GM19397 (cell line): ENCODE measurements at regions not wholly inside any gene's neighbourhood (a gene's known extent, or its start where the extent isn't known, plus 50 kb on each side); places are given as distances from the start of the nearest gene placed in this dataset.
"Not testable (repeated sequence)": the region's sequence is repeated elsewhere in the genome, so short reads cannot be mapped to it uniquely, and the experiment has no call there.

ENCODE experiments used
- ATAC-seq: cut with Tn5 transposase; IDR thresholded peaks from one replicate; pipeline ENCODE4 v1.9.1; 2021; ENCODE audit warnings: mild to moderate bottlenecking, moderate library complexity; ENCODE audit not compliant: unreplicated experiment

- no peak for ATAC-seq
Observed at GRCh38 chr14:84493779-84494178, 1036.2 kb upstream of the FLRT2 start.

DNA sequence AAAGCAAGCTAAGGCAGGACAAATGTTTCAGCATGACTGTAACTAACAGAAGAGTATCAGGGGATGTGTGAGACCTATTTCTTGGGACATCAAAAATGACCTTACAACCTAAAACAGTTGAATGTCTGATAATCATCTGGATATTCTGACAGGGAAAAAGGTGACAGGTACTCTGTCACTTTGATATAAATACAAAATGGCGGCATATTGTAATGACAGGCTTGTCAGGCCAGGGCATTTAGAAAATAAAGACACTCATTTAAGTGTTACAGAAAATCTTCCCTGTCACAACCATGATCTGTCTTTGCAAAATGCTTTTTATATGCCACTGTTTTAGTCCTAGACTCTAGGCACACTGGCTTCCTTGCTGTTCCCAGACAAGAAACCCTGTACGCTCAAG is 1033.3 kb upstream of the FLRT2 start:
- ATAC-seq = no peak

DNA sequence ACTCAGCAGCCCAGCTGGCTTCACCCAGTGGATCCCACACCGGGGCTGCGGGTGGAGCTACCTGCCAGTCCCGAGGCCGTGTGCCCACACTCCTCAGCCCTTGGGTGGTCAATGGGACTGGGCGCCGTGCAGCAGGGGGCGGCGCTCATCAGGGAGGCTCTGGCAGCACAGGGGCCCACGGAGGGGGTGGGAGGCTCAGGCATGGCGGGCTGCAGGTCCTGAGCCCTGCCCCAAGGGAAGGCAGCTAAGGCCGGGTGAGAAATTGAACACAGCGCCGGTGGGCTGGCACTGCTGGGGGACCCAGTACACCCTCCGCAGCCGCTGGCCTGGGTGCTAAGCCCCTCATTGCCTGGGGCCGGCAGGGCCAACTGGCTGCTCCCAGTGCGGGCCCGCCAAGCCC is 1017.1 kb upstream of the FLRT2 start:
- ATAC-seq = not testable (repeated sequence)

DNA sequence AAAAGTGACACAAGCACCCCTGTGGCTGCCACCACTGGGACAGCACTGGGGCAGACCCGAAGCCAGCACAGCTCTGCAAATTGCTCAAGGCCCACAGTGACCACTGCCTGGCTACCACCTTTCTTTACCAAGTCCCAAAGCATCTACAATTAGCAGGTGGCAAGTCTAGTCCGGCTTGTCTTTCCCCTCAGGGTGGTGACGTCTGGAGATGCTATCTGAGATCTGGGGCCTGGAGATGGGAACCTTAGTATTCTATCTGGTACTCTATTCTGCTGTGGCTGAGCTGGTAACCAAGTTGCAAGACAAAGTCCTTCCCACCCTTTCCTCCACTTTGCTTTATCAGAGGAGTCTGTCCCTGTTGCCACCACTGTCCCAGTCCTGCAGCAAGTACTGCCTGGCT is 1010.1 kb upstream of the FLRT2 start:
- ATAC-seq = no peak

- no peak for ATAC-seq
Observed at GRCh38 chr14:84520711-84521338, 1009.1 kb upstream of the FLRT2 start.

- ATAC-seq = no peak
Observed at GRCh38 chr14:84523746-84524145, 1006.2 kb upstream of the FLRT2 start.

DNA sequence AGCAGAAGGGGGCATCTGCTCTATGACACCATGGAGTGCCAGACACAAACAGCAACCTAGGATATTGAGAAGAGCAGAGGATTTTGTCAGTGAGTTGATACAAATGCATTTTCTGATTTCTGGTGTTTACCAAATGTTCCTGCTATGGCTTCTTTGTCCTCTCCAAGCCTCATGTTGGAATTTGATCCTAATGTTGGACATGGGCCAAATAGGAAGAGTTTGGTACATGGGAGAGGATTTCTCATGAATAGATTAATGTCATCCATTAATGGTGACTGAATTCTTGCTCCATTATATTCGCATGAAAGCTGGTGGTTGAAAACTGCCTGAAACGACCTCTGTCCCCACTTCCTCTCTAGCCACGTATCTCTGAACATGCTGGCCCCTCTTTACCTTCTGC is 1002.2 kb upstream of the FLRT2 start:
- no peak for ATAC-seq

- ATAC-seq = no peak
Observed at GRCh38 chr14:84532016-84532415, 997.9 kb upstream of the FLRT2 start.

DNA sequence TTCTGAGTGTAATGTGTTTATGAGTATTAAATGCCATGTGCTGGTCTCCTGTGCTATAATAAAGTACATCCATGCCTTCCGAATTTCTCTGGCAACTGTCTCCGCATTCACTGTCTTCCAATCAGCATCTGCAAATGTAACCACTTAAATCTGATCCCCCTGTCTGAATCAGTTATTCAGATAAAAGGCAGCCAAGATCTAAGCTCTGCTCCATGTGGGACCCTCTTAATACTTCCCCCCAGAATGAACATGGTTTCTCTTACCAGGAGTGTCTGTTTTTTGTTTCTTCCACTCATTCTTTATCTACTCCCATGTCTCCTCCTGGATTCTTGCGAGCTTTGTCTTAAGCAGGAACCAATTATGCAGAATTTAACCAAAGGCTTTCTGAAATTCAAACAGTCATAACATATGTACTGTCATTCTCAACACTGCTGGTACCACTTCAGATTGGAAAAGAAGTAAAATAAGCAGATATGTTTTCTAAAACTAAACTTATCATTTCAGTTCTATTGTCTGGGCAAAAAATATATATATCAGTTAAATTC is 996.7 kb upstream of the FLRT2 start:
- ATAC-seq = no peak

GRCh38 chr14:84533791-84534190 is 996.2 kb upstream of the FLRT2 start:
- ATAC-seq = no peak

- no peak for ATAC-seq
Observed at GRCh38 chr14:84535484-84535883, 994.5 kb upstream of the FLRT2 start.

DNA sequence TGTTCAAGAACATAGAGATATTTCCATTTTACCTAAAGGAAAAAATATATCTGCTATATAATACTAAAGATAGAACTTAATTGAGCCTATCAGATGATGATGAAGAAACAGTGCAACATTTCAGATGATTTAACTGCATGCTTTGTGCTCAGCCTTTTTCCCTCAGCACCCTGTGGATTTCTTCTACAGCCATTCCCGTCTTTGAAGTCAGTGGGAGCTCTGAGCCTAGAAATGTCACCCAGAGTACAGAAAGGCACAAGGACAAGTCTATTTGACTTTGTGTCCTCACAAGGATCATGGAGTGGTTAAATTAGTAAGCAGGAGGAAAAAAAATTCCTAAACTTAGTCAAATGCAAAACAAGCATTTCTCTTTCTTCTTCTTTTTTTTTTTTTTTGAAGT is 994.0 kb upstream of the FLRT2 start:
- no peak for ATAC-seq

DNA sequence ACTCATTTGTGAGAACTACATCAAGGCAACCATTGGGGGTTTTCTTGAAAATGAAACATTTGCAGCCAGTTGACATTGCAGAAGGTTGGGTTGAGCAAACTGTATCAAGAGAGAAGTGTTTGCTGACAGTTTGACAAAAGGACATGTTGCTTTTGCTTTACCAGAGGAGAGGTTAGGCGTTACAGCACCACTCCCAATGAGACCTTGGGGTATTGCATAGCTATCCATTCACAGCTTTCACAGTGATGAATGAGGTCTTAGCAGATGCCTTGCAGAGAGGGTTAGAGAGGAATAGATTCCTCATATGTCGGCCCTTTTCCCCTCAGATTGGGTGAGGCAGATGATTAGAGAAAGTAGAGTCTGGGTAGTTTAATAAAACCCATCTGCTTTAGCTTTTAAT is 988.9 kb upstream of the FLRT2 start:
- no peak for ATAC-seq

GRCh38 chr14:84543859-84544258 is 986.1 kb upstream of the FLRT2 start:
- ATAC-seq = no peak

- ATAC-seq = no peak
Observed at GRCh38 chr14:84544486-84545131, 985.3 kb upstream of the FLRT2 start.

DNA sequence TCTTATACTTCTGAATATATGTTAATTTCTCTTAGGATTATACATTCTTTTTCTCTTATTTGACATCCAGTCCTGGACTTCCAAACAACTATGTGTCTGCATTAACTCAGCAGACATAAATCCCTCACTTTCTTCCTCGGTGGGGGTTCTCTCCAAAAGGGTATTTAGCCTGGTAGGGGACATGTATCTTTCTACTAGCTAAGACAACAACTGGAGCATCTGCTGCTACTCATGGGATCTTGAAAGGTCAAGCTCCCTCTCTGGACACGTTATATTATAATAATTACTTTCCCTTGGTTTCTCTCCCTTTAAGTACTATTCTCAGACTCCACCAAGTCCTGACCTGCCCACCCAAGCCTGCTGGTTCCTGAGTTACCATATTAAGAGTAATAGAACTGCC is 983.7 kb upstream of the FLRT2 start:
- ATAC-seq = no peak

DNA sequence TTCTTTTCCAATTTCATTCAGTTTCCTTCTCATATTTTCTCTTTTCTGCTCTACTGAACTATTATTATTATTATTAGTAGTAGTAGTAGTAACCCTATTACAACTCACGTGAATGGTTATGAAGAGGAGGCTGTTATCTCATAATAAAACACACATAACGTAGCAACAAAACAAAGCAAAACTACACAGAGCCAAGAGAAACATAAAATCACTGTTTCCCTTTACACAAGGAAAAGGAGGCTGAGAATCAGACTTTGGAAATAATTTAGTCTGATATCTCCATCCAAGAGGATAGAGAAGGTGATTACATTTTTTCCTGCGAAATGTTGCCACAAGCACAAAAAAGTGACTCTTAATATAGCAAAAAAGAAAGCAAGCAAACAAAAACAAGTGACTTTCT is 975.8 kb upstream of the FLRT2 start:
- ATAC-seq = no peak

DNA sequence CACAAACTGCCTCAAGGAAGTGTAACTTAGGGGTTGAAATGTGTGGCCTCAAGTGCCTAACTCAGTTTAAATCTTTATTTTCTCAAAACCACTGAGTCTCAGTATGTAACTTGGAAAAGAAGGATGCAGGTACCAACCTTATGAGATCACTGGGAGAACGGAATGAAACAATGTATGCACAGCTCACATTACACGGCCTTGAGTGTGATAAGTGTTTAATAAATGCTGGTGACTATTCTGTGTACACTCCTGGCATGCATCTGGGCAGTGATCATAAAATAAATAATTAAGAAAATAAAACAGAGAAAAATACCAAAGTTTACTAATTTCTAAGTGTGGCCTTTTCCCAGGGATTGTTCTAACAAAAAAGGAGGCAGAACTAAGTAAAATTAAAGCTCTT is 974.5 kb upstream of the FLRT2 start:
- ATAC-seq = no peak

- no peak for ATAC-seq
Observed at GRCh38 chr14:84566109-84566508, 963.8 kb upstream of the FLRT2 start.

DNA sequence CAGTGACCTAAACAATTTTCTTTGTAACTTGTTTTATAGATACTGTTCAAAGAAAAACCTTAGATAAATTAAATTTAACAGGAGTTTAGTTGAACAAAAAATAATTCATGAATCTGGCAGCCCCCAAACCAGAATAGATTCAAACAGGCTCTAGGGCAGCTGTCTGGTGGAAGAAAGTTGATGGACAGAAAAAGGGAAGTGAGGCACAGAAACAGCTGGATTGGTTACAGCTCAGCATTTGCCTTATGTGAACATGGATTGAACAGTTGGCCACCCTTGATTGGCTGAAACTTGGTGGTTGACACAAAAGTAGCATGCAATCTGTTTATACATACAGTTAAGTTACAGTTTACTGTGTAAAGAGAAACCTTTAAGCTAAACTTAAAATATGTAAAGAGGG is 954.3 kb upstream of the FLRT2 start:
- ATAC-seq = no peak

DNA sequence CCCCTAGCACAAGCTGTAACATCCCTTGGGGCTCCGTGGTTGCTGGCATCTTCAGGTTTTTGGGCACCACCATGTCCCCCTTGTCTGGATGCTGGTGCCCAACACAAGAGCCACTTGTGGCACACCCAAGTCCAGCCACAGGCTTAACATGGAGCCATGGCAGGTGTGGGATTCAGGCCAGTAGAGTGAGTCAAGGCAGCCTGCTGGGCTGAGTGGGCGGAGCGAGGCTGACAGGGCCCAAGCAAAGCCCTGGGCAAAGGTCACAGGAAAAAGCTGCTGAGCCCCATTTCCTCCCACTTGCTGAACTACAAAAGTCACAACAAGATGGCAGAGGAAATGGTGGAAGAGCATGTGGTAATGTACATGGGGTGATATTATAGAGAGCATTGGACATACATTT is 950.7 kb upstream of the FLRT2 start:
- no peak for ATAC-seq

- no peak for ATAC-seq
Observed at GRCh38 chr14:84581041-84581440, 948.9 kb upstream of the FLRT2 start.

GRCh38 chr14:84584511-84584910 is 945.4 kb upstream of the FLRT2 start:
- no peak for ATAC-seq
